HG03097 (cell line): ENCODE measurements at regions not wholly inside any gene's neighbourhood (a gene's known extent, or its start where the extent isn't known, plus 50 kb on each side); places are given as distances from the start of the nearest gene placed in this dataset.
"Not testable (repeated sequence)": the region's sequence is repeated elsewhere in the genome, so short reads cannot be mapped to it uniquely, and the experiment has no call there.

Source experiments
- ATAC-seq: cut with Tn5 transposase; IDR thresholded peaks from one replicate; pipeline ENCODE4 v1.9.1; 2021; ENCODE audit not compliant: unreplicated experiment, low FRiP score

DNA sequence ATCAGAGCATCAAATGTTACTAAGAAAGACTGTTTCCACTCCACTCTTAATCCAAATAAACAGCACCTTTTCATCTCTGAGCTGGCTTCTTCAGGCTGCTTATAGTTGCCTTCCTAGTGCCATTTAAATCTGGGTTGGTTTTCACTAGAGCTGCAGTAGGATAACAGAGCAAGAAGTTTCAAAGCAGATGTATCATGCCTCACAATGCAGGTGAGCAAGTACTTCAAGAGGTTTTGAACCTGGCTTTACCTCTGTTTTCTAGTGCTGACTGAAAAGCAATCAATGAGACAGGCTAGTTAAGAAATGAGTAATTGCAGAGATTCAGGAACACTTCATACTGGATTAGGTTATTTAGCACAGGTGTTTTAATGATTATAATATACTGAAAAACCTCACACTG, 147.7 kb upstream of the SATB1 start:
- no peak for ATAC-seq

- ATAC-seq = no peak
These were observed 142.2 kb upstream of the SATB1 start for GRCh38 chr3:18567293-18567692.

GRCh38 chr3:18562364-18563154, 137.4 kb upstream of the SATB1 start:
- no peak for ATAC-seq

- ATAC-seq = no peak
These were observed 134.2 kb upstream of the SATB1 start for GRCh38 chr3:18559331-18559842.

GRCh38 chr3:18558507-18558906, 133.4 kb upstream of the SATB1 start:
- ATAC-seq = no peak

GRCh38 chr3:18557216-18557615, 132.1 kb upstream of the SATB1 start:
- no peak for ATAC-seq

GRCh38 chr3:18556503-18557135, 131.5 kb upstream of the SATB1 start:
- ATAC-seq = peak; percentile 88

DNA sequence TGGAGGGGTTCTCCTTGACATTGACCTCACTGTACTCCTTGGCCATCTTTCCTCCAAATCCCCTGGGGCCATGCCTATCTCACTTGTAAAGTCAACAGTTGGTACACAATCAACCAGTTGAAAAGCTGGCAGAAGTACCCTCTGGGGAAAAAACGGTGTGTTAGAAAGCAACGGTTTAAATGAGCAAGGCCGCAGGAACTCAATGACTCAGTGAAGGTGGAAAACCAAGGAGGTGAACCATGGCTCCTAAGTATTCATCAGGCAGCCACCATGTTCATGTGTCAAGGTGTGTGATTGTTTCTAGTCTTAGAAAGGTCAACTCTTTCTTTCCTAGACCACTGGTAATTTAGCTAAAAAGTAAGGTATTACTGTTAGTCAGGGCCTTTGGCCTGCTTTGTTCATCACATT, 130.9 kb upstream of the SATB1 start:
- no peak for ATAC-seq

- not testable (repeated sequence) for ATAC-seq
These were observed 127.5 kb upstream of the SATB1 start for GRCh38 chr3:18552579-18553105.

- no peak for ATAC-seq
These were observed 121.5 kb upstream of the SATB1 start for GRCh38 chr3:18546632-18547031.

DNA sequence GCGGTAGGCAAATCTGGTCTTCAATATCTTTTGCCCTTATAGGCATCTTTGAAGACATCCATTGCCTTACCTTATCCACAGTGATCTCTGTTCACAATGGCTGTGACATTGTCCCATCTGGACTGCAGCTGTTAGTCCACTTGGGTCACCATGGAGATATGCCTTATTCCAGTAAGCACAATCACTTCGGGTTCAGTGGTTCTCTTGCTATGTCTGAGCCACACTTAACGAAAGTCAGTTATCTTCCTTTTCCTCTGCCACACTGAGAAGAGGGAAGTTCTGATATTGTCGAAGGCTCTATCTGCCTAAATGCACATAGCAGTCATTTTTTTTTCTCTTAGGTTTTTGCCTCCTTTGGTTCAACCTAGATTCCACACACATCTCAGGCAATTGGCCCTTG, 119.0 kb upstream of the SATB1 start:
- ATAC-seq = no peak

DNA sequence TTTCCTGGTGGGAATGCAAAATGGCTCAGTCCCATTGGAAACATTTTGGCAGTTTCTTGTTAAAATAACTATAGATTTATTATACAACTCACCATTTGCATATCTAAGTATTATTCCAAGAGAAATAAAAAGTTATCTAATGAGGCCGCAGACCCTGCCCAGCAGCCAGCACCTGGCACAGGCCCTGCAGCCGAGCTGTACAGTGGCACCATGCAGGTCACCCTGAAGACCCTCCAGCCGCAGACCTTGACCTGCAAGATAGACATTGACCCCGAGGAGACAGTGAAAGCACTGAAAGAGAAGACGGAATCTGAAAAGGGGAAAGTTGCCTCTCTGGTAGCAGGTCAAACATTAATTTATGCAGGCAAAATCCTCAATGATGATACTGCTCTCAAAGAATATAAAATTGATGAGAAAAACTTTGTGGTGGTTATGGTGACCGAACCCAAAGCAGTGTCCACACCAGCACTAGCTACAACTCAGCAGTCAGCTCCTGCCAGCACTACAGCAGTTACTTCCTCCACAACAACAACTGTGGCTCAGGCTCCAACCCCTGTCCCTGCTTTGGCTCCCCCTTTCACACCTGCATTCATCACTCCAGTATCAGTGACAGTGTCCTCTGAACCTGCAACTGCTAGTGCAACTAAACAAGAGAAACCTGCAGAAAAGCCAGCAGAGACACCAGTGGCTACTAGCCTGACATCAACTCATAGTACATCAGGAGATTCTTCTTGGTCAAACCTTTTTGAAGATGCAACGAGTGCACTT, 113.5 kb upstream of the SATB1 start:
- no peak for ATAC-seq

DNA sequence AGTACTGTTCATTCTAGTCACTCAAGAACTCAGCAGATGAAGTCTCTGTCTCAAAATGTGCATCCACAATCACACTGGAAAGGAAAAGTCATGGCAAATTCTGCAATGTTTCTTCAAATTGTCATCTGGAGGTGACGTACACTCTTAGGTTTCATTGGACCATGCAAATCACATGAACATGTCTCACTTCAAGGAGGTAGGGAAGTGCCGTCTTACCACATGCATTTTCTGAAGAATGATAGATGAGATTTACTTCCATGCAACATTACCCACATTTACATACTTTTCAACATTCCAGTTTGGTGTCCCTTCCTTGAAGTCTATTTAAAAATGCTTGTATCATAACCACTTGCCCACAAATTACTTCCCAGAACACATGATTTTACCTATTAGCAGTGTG, 107.9 kb upstream of the SATB1 start:
- no peak for ATAC-seq

- peak; percentile 93 for ATAC-seq
These were observed 106.5 kb upstream of the SATB1 start for GRCh38 chr3:18531662-18532061.

- no peak for ATAC-seq
These were observed 104.5 kb upstream of the SATB1 start for GRCh38 chr3:18529631-18530030.

DNA sequence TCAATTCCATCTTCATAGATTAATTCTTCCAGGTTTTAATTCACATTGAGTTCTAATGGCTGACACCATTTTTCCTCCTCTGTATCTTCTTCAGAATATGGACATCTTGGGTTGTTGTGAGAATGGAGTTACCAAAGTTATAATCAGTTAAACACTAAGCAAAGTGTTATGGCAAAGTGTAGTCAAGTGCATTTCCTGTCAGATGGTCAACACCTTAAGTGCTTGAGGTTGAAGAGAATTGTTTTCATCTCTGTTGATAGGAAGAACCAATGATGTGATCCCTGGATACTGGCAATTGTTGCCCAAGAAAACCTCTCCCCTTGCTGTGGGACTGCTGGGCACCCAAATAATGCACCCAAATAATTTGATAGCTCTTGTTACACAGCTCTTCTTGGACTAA, 102.6 kb upstream of the SATB1 start:
- no peak for ATAC-seq

DNA sequence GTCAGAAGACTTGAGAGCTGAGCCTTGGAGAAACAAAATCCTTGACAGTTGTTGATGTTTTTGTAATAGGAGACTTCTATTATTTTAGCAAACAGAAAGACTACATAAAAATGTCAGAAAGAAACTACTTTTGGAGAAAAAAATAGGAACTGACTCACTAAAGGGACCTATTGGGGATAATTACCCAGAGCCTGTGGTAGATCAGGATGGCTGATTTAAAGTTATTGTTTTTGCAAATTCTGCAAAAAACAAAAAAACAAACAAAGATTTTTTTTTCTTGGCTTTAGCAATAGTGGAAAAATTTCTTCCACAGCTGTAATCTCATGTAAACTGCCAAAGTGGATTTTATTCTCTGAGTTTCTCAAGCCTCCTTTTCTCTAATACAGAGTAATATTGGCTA, 101.5 kb upstream of the SATB1 start:
- no peak for ATAC-seq

GRCh38 chr3:18516170-18516569, 91.0 kb upstream of the SATB1 start:
- ATAC-seq = not testable (repeated sequence)

DNA sequence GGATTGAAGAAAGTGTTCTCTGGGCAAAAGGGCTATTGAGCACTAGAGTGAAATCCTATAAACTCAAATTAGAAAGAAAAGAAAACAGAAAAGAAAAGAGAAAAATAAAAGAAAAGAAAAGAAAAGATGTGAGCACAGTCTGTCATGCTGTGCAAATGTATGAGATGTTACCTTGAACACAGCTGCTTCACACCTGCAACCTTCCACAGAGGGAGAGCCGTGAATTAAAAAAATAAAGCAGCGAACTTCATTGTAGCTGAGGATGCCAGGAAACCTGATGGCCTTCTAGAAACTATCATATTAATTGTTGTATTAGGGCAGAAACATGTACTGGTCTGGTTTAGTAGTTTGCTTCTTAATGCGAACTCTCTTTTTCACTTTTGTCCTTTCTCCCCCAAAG, 88.0 kb upstream of the SATB1 start:
- ATAC-seq = no peak

GRCh38 chr3:18512007-18512406, 86.9 kb upstream of the SATB1 start:
- no peak for ATAC-seq

DNA sequence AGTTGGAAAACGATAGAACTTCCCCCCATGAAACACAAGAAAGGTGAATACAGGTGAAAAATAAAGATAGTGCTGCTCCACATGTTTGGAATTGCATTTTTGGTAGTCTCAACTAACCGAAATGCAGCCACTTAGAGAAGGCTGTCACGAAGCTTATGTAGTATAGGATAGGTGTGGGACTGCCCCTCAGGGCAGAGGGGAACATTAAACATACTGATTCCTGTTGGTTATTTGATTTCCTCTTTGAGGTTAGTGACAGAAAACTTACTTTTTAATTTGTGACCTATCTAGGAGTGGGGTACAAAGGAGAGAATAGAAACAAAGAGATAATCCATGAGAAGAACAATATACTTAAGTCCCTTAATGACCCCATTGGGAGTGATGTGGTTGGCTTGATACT, 85.8 kb upstream of the SATB1 start:
- ATAC-seq = no peak
